Nephron progenitor cell (in vitro differentiated cells): ENCODE measurements at regions not wholly inside any gene's neighbourhood (a gene's known extent, or its start where the extent isn't known, plus 50 kb on each side); places are given as distances from the start of the nearest gene placed in this dataset.

Experiments
- DNase-seq: peaks from one replicate; pipeline ENCODE4 v3.0.0; 2021
- H3K27ac Mint-ChIP-seq: 2 replicates; pipeline ENCODE4 v1.8.0; 2021; ENCODE audit warnings: mild to moderate bottlenecking, moderate library complexity, mixed read lengths
- H3K27me3 Mint-ChIP-seq: 2 replicates; pipeline ENCODE4 v1.8.0; 2021; ENCODE audit warnings: mild to moderate bottlenecking, low read depth, mixed read lengths; ENCODE audit not compliant: poor library complexity
- H3K36me3 Mint-ChIP-seq: 2 replicates; pipeline ENCODE4 v1.8.0; 2021; ENCODE audit warnings: low read depth, mixed read lengths
- H3K4me1 Mint-ChIP-seq: 2 replicates; pipeline ENCODE4 v1.8.0; 2021; ENCODE audit warnings: mixed read lengths
- H3K4me3 Mint-ChIP-seq: 2 replicates; pipeline ENCODE4 v1.8.0; 2021; ENCODE audit warnings: mild to moderate bottlenecking, moderate library complexity, mixed read lengths
- H3K9me3 Mint-ChIP-seq: 2 replicates; pipeline ENCODE4 v1.8.0; 2021; ENCODE audit warnings: mild to moderate bottlenecking, moderate library complexity, mixed read lengths
- TF ChIP-seq, protein P1 (sequence below): fragments of 200-600 bp; sonication (generic); IDR thresholded peaks from 2 replicates; pipeline ENCODE4 v1.5.0; 2021; ENCODE audit warnings: antibody characterized with exemption

DNA sequence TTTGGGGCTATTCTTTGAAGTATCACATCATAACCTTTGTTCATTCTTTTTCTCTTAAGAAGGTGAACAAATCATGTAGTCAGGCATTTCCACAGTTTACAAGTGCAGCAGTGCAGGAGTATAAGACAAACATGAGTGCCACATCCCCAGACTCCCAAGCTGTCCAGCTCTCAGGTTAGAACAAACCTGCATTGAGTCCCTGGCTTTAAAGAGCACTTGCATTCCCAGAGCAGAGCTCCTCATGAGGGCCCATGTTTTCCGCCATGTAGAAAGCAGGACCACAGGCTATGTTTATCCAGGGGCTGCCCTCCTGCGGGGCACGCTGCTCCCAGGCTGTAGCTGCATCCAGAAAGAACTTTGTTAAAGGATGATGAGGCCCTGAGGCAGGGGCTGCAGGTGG, 267.7 kb downstream of the TLE3 start:
- Mint-ChIP-seq H3K4me1 (peaks cover 10% of the 10 kb centered on the region), H3K9me3 (no peaks in the 10 kb centered on the region), H3K4me3 (no peak overlapping the region), H3K27ac (no peak overlapping the region), H3K27me3 (peaks cover 14% of the 10 kb centered on the region), H3K36me3 (no peaks in the 10 kb centered on the region)
- TF ChIP-seq, protein P1, sequence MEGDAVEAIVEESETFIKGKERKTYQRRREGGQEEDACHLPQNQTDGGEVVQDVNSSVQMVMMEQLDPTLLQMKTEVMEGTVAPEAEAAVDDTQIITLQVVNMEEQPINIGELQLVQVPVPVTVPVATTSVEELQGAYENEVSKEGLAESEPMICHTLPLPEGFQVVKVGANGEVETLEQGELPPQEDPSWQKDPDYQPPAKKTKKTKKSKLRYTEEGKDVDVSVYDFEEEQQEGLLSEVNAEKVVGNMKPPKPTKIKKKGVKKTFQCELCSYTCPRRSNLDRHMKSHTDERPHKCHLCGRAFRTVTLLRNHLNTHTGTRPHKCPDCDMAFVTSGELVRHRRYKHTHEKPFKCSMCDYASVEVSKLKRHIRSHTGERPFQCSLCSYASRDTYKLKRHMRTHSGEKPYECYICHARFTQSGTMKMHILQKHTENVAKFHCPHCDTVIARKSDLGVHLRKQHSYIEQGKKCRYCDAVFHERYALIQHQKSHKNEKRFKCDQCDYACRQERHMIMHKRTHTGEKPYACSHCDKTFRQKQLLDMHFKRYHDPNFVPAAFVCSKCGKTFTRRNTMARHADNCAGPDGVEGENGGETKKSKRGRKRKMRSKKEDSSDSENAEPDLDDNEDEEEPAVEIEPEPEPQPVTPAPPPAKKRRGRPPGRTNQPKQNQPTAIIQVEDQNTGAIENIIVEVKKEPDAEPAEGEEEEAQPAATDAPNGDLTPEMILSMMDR = no peak
- no peak for DNase-seq

DNA sequence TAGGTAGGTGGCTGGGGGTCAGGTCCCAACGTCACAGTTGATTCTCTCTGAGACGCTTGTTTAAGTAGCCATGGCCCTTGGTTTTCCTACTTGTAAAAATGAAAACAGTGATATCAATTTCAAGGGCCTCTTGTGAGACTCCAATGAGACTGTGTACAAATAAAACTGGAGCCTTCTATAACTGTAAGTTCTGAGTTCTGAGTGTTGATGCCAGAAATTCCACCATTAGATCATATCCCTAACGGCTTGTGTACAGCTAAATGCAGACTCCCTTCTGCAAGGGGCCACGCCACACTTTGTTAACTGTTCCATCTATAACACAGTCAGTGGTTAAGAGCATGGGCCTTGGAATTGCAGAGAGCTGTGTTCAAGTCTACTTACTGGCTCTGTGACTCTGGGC, 267.3 kb downstream of the TLE3 start:
- Mint-ChIP-seq H3K4me1 (peaks cover 13% of the 10 kb centered on the region), H3K27me3 (peaks cover 13% of the 10 kb centered on the region), H3K9me3 (no peaks in the 10 kb centered on the region), H3K4me3 (no peak overlapping the region), H3K27ac (no peak overlapping the region), H3K36me3 (no peaks in the 10 kb centered on the region)
- TF ChIP-seq, protein P1 = no peak
- DNase-seq = no peak

- no peak overlapping the region for H3K4me3 Mint-ChIP-seq
- TF ChIP-seq, protein P1 = no peak
- peaks cover 13% of the 10 kb centered on the region for H3K27me3 Mint-ChIP-seq
- no peaks in the 10 kb centered on the region for H3K36me3 Mint-ChIP-seq
- H3K9me3 Mint-ChIP-seq = no peaks in the 10 kb centered on the region
- no peak overlapping the region for H3K27ac Mint-ChIP-seq
- H3K4me1 Mint-ChIP-seq = peaks cover 17% of the 10 kb centered on the region
- no peak for DNase-seq
Measured at GRCh38 chr15:69830876-69831275, 266.8 kb downstream of the TLE3 start.

- no peak for DNase-seq
- Mint-ChIP-seq H3K27ac (no peak overlapping the region), H3K36me3 (no peaks in the 10 kb centered on the region), H3K4me3 (no peak overlapping the region), H3K9me3 (no peaks in the 10 kb centered on the region), H3K4me1 (peaks cover 26% of the 10 kb centered on the region), H3K27me3 (peaks cover 13% of the 10 kb centered on the region)
- TF ChIP-seq, protein P1 = no peak
Measured at GRCh38 chr15:69834267-69834666, 263.4 kb downstream of the TLE3 start.

DNA sequence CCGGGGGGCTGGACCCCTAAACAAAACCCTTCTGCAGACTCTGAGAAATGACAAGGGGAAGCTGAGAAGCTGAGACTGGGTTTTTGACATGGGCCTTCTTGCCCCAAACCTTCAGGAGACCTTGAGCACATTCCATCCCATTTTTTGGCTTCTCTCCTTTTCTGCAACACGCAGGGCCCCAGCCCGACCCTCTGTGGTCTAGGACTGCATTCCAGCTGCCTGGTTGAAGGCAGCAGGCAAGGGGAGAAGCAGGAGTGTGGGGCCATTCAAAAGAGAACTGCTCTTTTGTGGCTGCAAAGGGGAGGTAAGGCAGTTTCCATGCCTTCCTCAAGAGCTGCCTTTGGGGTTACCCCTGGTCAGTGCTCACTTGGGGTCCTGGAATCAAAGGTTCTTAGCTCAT, 263.0 kb downstream of the TLE3 start:
- H3K9me3 Mint-ChIP-seq = no peaks in the 10 kb centered on the region
- H3K4me1 Mint-ChIP-seq = peaks cover 27% of the 10 kb centered on the region
- no peaks in the 10 kb centered on the region for H3K36me3 Mint-ChIP-seq
- H3K27me3 Mint-ChIP-seq = peaks cover 13% of the 10 kb centered on the region
- no peak overlapping the region for H3K27ac Mint-ChIP-seq
- DNase-seq = no peak
- TF ChIP-seq, protein P1 = no peak
- no peak overlapping the region for H3K4me3 Mint-ChIP-seq

GRCh38 chr15:69836048-69836447, 261.7 kb downstream of the TLE3 start:
- Mint-ChIP-seq H3K36me3 (no peaks in the 10 kb centered on the region), H3K4me3 (no peak overlapping the region), H3K27ac (no peak overlapping the region), H3K4me1 (peaks cover 28% of the 10 kb centered on the region), H3K27me3 (peaks cover 16% of the 10 kb centered on the region), H3K9me3 (no peaks in the 10 kb centered on the region)
- DNase-seq = no peak
- TF ChIP-seq, protein P1 = no peak
